Fibroblast of pulmonary artery (primary cell): ENCODE measurements at regions not wholly inside any gene's neighbourhood (a gene's known extent, or its start where the extent isn't known, plus 50 kb on each side); places are given as distances from the start of the nearest gene placed in this dataset.
"Not testable (repeated sequence)": the region's sequence is repeated elsewhere in the genome, so short reads cannot be mapped to it uniquely, and the experiment has no call there.

ENCODE experiments used
- DNase-seq: peaks from one replicate; pipeline ENCODE4 v3.0.0-alpha.2; 2010; ENCODE audit warnings: low read depth
- H3K4me3 ChIP-seq: replicated peaks from 2 replicates; pipeline ENCODE4 v1.5.1; 2011; ENCODE audit warnings: low read depth, mild to moderate bottlenecking, control low read depth, low read length, moderate library complexity
- CTCF ChIP-seq: IDR thresholded peaks from 2 replicates; pipeline ENCODE4 v1.5.1; 2011; ENCODE audit warnings: mild to moderate bottlenecking, control low read depth, low read length, inconsistent platforms; ENCODE audit errors: missing control alignments

GRCh38 chr14:106235356-106236159, 709.2 kb downstream of the TMEM121 start:
- TF ChIP-seq CTCF, result no peak
- no peak overlapping the region for H3K4me3 ChIP-seq
- no peak for DNase-seq

- TF ChIP-seq CTCF, result no peak
- no peak overlapping the region for H3K4me3 ChIP-seq
- DNase-seq, result no peak
These were observed 722.2 kb downstream of the TMEM121 start for GRCh38 chr14:106248321-106249192.

GRCh38 chr14:106253995-106254394, 727.6 kb downstream of the TMEM121 start:
- not testable (repeated sequence) for DNase-seq, H3K4me3 ChIP-seq

GRCh38 chr14:106257569-106257994, 731.2 kb downstream of the TMEM121 start:
- not testable (repeated sequence) for H3K4me3 ChIP-seq, DNase-seq

- no peak for TF ChIP-seq CTCF
- no peak for DNase-seq
- no peak overlapping the region for H3K4me3 ChIP-seq
These were observed 741.8 kb downstream of the TMEM121 start for GRCh38 chr14:106268013-106268727.

GRCh38 chr14:106269029-106269428, 742.6 kb downstream of the TMEM121 start:
- no peak for DNase-seq
- TF ChIP-seq CTCF, result no peak
- no peak overlapping the region for H3K4me3 ChIP-seq

GRCh38 chr14:106269451-106270204, 743.2 kb downstream of the TMEM121 start:
- no peak for DNase-seq
- no peak for TF ChIP-seq CTCF
- H3K4me3 ChIP-seq, result no peak overlapping the region

GRCh38 chr14:106270476-106271121, 744.2 kb downstream of the TMEM121 start:
- DNase-seq, H3K4me3 ChIP-seq: not testable (repeated sequence)
